ENCODE measurements at regions not wholly inside any gene's neighbourhood (a gene's known extent, or its start where the extent isn't known, plus 50 kb on each side); places are given as distances from the start of the nearest gene placed in this dataset.
"Not testable (repeated sequence)": the region's sequence is repeated elsewhere in the genome, so short reads cannot be mapped to it uniquely, and the experiment has no call there.

DNA sequence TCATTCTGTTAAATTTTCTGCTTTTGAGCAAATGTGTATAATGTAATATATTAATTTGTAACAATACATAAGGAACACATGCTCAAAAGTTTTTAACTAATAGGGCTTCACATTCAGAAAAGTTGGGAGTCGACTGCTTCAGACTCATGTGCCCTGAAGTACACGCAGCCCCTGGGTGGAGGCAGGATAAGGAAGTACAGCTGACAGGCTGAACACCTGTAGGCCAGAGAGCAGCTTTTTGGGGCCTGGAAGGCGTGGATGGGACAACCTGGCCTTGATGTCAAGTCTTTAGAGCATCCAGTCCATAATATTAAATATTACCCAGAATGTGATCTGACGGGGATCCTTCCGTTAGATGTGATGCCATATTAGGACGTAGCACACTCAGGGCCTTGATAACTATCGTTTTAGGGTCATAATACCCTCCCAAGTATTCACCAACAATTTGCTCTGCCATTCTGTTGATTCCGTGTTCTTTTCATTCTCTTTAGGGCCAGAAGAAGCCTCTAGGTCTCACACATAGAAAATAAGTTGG lies 485.2 kb downstream of the SIPA1L2 start:
- Histone ChIP-seq H3K9me3 (no peaks in the 10 kb centered on the region), H3K27me3 (no peaks in the 10 kb centered on the region), H3K4me3 (ENCODE audit: low read depth in 1 of 2, low read length in 1 of 2) (no peak overlapping the region), H3K27ac (no peak overlapping the region), H3K36me3 (no peaks in the 10 kb centered on the region), H3K4me1 (ENCODE audit: control insufficient read depth in 1 of 2, insufficient read depth in 1 of 2, low read depth in 1 of 2, low read length in 1 of 2) (no peaks in the 10 kb centered on the region)
- TF ChIP-seq, protein P1, sequence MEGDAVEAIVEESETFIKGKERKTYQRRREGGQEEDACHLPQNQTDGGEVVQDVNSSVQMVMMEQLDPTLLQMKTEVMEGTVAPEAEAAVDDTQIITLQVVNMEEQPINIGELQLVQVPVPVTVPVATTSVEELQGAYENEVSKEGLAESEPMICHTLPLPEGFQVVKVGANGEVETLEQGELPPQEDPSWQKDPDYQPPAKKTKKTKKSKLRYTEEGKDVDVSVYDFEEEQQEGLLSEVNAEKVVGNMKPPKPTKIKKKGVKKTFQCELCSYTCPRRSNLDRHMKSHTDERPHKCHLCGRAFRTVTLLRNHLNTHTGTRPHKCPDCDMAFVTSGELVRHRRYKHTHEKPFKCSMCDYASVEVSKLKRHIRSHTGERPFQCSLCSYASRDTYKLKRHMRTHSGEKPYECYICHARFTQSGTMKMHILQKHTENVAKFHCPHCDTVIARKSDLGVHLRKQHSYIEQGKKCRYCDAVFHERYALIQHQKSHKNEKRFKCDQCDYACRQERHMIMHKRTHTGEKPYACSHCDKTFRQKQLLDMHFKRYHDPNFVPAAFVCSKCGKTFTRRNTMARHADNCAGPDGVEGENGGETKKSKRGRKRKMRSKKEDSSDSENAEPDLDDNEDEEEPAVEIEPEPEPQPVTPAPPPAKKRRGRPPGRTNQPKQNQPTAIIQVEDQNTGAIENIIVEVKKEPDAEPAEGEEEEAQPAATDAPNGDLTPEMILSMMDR (IDR thresholded peaks at IDR 0.05), result no peak

DNA sequence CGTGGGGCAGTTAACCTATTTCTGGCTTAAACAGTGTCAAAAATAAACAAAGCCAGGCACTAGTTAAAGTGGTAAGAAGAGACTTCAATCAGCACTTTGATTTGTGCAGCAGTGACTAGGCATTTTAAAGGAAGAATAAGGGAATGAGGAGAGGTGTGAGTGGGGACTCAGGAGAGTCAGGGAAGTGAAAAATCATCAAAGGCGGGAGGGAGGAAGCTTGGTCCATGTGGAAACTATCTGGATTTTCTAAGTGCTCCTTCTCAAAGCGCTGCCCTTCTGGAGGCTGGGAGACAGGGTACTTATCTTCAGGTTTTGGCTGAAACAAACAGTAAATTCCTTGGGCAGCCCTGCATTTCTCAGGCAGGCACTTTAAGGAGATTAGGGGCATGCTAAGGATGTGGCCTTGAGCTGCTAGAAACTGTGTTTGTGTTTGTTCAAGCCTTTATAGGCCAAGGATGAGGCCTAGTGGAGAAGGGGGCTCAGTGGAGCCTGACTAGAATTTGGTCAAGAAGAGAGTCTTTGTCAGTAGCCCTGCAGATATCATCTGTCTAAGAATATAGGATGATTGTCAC lies 486.5 kb downstream of the SIPA1L2 start:
- H3K4me1 ChIP-seq (ENCODE audit: control insufficient read depth in 1 of 2, insufficient read depth in 1 of 2, low read depth in 1 of 2, low read length in 1 of 2), result no peaks in the 10 kb centered on the region
- H3K4me3 ChIP-seq (ENCODE audit: low read depth in 1 of 2, low read length in 1 of 2), result no peak overlapping the region
- no peaks in the 10 kb centered on the region for H3K9me3 ChIP-seq
- TF ChIP-seq, protein P1 (IDR thresholded peaks at IDR 0.05), result no peak
- no peaks in the 10 kb centered on the region for H3K36me3 ChIP-seq
- H3K27ac ChIP-seq, result no peak overlapping the region
- no peaks in the 10 kb centered on the region for H3K27me3 ChIP-seq

DNA sequence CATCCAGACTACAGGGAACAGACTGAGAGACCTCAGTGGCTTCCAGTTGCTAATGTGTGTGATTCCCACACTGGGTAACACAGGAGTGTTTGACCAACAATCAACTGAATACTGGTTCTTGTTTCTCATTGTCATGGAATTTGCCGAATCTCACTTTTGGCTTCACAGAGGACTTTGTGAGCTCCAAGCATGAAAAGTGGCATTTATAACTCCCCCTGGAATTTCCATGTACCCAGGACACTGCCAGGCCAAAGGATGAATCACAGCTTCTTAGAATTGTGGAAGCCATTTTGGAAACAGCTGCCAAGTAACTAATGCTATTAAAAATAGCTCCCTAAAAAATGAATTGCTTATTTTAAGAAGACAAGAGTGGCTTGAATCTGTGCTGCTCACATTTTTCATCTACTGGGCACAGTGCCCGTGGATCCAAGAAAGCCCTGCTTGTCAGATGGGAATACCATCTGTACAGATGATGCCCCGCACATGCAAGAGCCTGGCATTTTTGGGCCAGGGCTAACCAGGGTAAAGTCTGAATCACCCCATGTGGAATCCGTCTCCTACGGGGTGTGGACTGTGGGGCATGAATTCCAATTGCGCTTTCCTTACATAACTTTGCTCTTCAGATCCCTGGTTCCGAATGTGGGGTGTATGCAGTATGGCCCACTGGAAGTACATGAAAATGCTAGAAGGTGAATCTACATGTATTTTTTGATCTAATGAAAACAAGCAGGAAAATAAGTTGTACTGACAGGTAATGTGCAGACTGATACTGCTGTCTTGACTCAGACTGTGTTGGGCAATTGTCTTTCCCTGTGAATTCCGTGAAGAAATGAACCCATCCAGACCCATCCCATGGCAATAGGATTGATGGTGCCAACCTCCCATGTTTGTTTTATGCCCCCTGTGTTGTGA lies 487.3 kb downstream of the SIPA1L2 start:
- TF ChIP-seq, protein P1 (IDR thresholded peaks at IDR 0.05), result no peak
- Histone ChIP-seq H3K36me3 (no peaks in the 10 kb centered on the region), H3K27ac (no peak overlapping the region), H3K27me3 (no peaks in the 10 kb centered on the region), H3K4me3 (ENCODE audit: low read depth in 1 of 2, low read length in 1 of 2) (no peak overlapping the region), H3K4me1 (ENCODE audit: control insufficient read depth in 1 of 2, insufficient read depth in 1 of 2, low read depth in 1 of 2, low read length in 1 of 2) (no peaks in the 10 kb centered on the region), H3K9me3 (no peaks in the 10 kb centered on the region)

DNA sequence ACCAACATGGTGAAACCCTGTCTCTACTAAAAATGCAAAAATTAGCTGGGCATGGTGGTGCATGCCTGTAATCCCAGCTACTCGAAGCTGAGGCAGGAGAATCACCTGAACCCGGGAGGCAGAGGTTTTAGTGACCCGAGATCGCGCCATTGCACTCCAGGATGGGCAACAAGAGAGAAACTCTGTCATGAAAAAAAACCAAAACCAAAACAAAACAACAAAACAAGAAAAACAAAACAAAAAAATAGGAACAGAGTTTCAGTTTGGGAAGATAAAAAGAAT lies 488.8 kb downstream of the SIPA1L2 start:
- not testable (repeated sequence) for H3K27ac ChIP-seq, H3K36me3 ChIP-seq

DNA sequence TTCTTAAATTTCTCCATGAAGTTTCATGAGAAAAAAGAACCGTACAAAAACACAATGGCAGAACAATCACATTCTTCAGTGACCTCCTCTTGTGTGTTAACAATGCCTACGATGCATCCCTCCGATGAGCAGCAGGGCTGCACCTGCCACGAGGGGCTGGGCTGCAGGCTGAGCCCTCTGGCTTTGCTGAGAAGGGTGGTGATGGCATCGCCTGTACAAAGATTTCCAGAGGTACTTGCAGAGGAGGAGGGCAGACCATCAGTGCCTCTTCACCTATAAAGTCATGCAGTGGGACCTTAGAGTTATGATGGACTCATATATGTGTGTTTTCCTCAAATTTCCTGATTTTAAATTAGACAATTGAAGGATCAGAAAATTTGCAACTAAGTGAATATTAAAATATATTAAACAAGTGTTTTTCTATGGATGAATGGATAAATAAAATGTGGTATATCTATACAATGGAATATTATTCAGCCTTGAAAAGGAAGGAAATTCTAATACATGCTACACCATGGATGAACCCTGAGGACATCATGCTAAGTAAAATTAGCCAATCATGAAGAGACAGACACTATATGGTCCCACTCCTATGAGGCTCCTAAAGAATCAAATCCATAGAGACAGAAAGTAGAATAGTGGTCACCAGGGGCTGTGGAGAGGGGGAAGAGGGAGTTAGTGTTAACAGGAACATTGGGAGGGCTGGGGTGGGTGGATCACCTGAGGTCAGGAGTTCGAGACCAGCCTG lies 489.3 kb downstream of the SIPA1L2 start:
- TF ChIP-seq, protein P1 (IDR thresholded peaks at IDR 0.05), result no peak
- no peaks in the 10 kb centered on the region for H3K9me3 ChIP-seq
- H3K27me3 ChIP-seq, result no peaks in the 10 kb centered on the region
- H3K36me3 ChIP-seq, result no peaks in the 10 kb centered on the region
- H3K27ac ChIP-seq, result no peak overlapping the region
- no peak overlapping the region for H3K4me3 ChIP-seq (ENCODE audit: low read depth in 1 of 2, low read length in 1 of 2)
- no peaks in the 10 kb centered on the region for H3K4me1 ChIP-seq (ENCODE audit: control insufficient read depth in 1 of 2, insufficient read depth in 1 of 2, low read depth in 1 of 2, low read length in 1 of 2)

More for the DNA sequence above, 488.8 kb downstream of the SIPA1L2 start:
- not testable (repeated sequence) for H3K9me3 ChIP-seq; H3K4me1 ChIP-seq (ENCODE audit: control insufficient read depth in 1 of 2, insufficient read depth in 1 of 2, low read depth in 1 of 2, low read length in 1 of 2); H3K27me3 ChIP-seq; H3K4me3 ChIP-seq (ENCODE audit: low read depth in 1 of 2, low read length in 1 of 2)
